Hepatic stellate cell (primary cell): ENCODE measurements at regions not wholly inside any gene's neighbourhood (a gene's known extent, or its start where the extent isn't known, plus 50 kb on each side); places are given as distances from the start of the nearest gene placed in this dataset.

Experiments used
- DNase-seq: peaks from one replicate; pipeline ENCODE4 v3.0.0; 2011; ENCODE audit warnings: low spot score

DNA sequence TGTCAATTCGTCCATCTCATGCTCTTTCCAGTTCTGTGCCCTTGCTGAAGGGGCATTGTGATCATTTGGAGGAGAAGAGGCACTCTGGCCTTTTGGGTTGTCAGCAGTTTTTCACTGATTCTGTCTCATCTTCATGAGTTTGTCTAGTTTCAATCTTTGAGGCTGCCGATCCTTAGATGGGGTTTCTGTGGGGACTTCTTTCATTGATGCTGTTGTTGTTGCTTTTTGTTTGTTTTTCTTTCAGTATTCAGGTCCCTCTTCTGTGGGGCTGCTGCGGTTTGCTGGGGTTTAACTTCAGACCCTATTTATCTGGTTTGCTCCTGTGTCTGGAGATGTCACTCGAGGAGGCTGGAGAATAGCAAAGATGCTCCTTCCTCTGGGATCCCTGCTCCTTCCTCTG, 224.3 kb downstream of the JRKL start:
- DNase-seq, result no peak

GRCh38 chr11:96614846-96615245, 225.0 kb downstream of the JRKL start:
- DNase-seq, result no peak

DNA sequence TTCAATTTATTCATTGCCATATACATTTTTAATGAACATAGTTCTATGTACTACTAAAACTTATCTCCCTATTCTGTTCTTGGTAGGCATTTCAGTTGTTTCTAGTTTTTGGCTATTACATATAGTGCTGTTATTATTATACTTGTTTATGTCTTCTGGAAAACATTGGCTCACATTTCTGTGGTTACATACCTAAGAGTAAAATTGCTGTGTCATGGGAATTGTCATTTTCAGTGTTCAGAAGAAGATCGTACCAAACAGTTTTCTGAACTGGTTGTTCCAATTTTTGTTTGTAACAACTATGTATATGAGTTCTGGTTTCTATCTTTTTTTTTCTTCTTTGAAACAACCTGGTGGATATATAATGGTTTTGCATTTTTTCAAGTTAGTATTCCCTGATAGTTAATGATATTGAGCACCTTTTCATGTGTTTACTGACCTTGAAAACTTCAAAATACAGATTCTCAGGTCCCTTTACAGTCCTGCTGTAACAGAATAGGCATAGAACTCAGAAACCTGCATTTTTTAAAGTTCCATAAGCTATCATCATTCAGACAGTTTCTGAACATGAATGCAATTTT, 230.7 kb downstream of the JRKL start:
- no peak for DNase-seq

DNA sequence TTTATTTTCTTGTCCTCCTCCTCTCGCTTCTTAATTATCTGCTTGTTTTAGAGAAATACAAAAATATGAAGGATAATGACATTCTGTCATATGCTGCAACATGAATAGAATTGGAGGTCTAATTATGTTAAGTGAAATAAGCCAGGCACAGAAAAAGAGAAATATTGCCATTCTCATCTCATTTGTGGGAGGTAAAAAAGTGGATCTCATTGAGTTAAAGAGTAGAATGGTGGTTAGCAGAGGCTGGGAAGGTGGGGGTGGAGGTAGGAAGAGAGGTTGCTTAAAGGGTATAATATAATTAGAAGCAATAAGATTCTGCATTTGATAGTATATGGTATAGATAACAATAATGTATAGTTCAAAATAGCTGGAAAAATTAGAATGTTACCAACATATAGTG, 231.3 kb downstream of the JRKL start:
- DNase-seq, result no peak

DNA sequence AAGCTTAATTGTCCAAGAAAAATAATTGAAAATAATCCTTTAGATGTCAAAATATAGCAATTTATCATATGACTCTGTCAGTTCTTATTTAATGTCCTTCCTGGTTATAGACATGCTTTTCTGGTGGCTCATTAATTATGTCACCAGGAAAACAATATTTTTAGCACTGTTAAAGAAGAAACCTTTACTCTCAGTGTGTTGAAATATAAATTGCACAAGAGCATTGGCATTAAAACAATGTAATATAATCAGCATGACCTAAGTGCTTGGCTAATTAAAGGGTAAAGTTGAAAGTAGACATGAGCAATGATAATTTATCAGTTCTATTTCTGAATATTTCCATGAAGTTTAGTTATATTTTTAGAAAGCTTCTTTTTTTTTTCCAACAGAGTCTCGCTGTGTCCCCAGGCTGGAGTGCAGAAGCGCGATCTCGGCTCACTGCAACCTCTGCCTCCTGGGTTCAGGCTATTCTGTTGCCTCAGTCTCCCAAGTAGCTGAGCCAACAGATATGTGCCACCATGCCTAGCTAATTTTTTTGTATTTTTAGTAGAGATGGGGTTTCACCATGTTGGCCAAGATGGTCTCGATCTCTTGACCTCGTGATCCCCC, 232.3 kb downstream of the JRKL start:
- no peak for DNase-seq

- no peak for DNase-seq
These were observed 234.3 kb downstream of the JRKL start for GRCh38 chr11:96624126-96624525.

DNA sequence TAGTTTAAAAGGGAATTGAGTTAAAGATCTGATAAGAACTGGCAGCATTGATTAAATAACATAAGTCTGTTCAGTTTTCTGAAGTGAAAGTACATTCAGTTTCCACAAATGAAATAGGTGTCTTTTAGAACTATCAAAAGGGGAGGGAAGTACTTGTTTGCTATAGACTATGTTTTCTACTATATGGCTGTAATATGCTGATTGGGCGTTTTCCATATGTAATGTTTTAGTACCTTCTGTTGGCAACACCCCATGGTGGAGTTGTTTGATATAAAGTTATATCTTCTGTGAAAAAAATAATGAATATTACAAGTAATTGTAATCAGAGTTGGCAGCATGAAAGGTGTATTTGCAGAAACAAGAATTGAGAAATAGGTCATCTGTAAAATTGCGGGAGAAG, 237.6 kb downstream of the JRKL start:
- no peak for DNase-seq

DNA sequence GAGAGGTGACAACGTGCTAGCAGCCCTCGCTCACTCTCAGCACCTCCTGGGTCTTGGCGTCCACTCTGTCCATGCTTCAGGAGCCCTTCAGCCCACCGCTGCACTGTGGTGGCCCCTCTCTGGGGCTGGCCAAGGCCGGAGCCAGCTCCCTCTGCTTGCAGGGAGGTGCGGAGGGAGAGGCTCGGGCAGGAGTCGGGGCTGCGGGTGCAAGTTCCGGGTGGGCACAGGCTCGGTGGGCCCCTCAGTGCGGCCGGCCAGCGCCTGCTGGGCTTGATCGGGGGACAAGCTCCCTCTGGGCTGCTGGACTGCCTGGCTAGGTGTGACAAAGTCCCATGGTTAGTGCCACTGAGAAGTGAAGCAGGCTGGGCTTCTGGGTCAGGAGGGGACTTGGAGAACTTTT, 245.8 kb downstream of the JRKL start:
- no peak for DNase-seq

DNA sequence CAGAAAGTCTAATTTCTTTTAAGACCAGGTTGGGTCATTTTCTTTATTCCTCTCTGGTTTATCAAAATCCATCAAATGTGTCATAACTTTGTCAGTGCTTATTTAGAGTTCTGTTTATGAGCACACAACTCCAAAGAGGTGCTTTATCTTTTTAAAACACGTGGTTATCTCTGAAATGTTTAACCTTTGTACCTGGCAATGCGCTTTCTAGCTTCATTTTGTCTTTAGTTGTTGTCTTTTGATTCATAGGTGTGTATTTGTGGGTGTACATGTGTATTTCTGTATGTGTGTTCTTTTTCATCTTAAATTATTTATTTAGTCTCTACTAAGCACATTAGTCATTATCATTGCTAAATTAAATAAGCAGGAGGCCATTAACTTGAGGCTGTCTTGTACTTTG, 251.4 kb downstream of the JRKL start:
- DNase-seq, result no peak

GRCh38 chr11:96642583-96642982, 252.8 kb downstream of the JRKL start:
- no peak for DNase-seq

DNA sequence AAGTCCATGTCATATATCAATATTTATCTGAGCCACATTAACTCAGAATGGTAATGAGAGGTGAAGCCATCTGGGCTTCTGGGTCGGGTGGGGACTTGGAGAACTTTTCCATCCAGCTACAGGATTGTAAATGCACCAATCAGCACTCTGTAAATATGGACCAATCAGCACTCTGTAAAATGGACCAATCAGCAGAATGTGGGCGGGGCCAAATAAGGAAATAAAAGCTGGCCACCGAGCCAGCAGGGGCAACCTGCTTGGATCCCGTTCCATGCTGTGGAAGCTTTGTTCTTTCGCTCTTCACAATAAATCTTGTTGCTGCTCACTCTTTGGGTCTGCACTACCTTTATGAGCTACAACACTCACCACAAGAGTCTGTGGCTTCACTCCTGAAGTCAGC, 253.4 kb downstream of the JRKL start:
- no peak for DNase-seq

- no peak for DNase-seq
These were observed 257.8 kb downstream of the JRKL start for GRCh38 chr11:96647621-96648020.

DNA sequence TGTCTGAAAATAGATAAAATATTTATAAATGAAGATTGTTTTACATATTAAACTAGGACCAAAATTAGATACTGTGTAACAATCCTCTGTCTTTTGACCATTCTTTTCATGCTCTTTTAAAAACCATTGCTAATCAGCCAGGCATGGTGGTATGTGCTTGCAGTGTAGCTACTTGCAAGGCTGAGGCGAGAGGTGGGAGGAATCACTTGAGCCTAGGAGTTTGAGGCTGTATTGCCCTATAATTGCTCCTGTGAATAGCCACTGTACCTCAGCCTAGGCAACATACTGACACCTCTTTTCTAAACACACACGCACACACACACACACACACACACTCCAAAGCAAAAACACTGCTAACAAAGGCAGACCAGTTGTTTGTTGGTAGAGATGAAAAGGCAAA, 259.2 kb downstream of the JRKL start:
- no peak for DNase-seq

DNA sequence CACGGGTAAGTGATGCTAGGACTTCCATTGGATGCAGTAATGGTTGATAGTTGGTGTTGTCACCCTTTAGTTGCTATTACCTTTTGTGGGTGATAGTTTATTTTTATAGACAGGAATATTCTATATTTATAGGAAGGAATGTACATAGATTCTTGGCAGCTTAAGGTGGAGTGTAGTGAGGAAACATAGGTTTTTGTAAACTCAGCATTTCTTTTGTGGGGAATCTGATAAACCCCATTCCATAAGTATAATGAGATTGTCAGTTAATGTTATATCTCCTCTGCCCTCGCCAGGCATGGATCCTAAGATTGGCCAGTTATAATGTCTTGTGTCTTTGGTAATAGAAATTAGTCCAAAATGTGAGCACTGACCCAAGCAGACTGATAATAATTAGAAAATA, 262.7 kb downstream of the JRKL start:
- no peak for DNase-seq

GRCh38 chr11:96655474-96655873, 265.7 kb downstream of the JRKL start:
- no peak for DNase-seq

DNA sequence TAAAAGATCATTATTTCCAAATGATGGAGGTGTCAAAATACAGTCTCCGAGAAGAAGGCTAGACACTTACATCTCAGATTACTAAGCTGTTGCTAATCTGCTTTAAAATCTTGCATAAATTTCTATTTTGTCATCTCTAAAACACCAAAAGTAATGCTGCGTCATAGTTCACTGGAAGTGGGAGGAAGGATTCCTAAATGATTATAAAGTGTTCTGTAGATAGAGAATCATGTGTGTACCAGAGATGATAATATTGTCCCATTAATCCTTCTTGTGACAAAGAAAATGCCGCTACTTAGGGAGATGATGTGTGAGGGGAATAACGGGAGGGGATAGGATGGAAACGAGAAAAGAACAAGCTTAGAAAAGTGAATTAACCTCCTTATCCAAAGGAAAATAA, 268.6 kb downstream of the JRKL start:
- no peak for DNase-seq

- DNase-seq, result no peak
These were observed 274.3 kb downstream of the JRKL start for GRCh38 chr11:96664110-96664509.

DNA sequence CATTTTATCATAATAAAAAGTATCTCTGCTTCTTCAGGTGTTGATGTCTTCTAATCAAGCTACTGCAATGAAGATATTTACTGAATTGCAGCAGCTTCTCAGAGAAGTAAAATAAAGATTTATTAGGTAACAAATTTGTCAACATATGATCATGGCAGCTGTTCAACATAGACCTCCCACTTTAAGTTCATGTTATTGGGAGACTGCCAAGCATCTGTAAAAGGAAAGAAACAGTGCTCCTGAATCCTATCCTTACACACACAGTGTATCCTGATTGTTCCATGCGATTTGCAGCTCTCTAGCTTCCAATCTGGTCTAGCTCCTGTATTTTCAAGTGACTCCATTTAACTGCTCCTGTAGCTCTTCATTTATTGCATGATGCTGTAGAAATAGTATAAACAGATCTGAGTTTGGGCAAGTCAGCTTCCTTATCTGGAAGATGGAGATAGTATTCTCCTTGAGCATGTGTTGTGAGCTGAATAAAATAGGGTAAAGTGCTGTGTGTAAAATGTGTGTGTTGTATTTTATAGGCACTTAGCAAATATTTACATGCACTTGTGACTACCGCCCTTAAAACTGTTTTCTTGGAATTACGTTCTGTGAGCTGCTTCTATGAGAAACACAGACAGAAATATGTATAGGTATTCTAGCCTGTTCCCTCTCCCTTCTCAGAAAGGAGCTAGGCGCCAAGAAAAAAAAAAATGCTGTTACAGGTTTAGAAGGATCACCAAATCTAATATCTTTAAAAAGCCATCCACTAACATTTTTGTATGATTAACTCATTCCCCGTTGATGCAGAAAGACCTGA, 290.6 kb downstream of the JRKL start:
- no peak for DNase-seq

- DNase-seq, result no peak
These were observed 291.4 kb downstream of the JRKL start for GRCh38 chr11:96681019-96681716.

GRCh38 chr11:96694338-96694737, 304.5 kb downstream of the JRKL start:
- no peak for DNase-seq

- no peak for DNase-seq
These were observed 306.9 kb downstream of the JRKL start for GRCh38 chr11:96696731-96697130.

GRCh38 chr11:96697466-96697865, 307.7 kb downstream of the JRKL start:
- no peak for DNase-seq

DNA sequence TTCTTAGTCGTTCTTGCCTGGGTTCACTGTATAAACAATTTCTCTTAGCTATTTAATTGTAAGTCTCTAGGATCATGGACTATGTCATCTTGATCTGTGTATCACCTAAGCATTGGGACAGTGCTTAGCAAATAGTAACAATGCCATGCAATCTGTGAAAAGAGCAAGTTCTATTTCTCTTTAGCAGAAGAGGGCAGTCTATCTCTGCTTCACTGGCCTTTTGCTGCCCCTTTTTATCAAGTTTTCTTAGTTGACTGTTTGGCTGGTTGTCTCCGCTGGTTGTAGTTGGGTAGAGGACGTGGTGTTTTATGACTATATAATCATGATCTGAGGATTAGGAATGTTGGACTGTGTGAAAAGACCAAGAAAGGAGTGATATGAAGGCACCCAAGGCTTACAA, 315.0 kb downstream of the JRKL start:
- DNase-seq, result no peak
